GM18499 (cell line): ENCODE measurements at regions not wholly inside any gene's neighbourhood (a gene's known extent, or its start where the extent isn't known, plus 50 kb on each side); places are given as distances from the start of the nearest gene placed in this dataset.

ENCODE experiments used
- ATAC-seq: cut with Tn5 transposase; IDR thresholded peaks from one replicate; pipeline ENCODE4 v1.9.1; 2021; ENCODE audit warnings: moderate number of reproducible peaks; ENCODE audit not compliant: insufficient read depth, unreplicated experiment

DNA sequence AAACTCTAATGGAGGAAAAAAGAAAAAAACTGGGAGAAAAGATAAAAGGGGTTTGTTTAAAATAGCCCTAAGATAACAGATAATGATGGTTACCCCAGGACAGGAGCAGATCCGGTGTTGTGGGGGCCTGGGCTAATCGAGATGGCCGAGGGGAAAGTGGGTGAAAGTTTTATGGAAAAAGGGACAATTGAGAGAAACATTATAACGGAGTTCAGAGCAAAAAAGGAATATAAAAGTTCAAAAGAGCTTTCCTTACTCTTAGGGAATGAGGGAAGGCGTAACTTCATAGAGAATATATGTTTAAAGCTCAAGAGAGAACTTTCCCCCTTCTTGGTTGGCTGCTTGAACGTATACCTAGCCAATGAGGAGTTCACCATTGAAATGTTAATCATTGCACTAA, 131.4 kb downstream of the BAMBI start:
- ATAC-seq: no peak

DNA sequence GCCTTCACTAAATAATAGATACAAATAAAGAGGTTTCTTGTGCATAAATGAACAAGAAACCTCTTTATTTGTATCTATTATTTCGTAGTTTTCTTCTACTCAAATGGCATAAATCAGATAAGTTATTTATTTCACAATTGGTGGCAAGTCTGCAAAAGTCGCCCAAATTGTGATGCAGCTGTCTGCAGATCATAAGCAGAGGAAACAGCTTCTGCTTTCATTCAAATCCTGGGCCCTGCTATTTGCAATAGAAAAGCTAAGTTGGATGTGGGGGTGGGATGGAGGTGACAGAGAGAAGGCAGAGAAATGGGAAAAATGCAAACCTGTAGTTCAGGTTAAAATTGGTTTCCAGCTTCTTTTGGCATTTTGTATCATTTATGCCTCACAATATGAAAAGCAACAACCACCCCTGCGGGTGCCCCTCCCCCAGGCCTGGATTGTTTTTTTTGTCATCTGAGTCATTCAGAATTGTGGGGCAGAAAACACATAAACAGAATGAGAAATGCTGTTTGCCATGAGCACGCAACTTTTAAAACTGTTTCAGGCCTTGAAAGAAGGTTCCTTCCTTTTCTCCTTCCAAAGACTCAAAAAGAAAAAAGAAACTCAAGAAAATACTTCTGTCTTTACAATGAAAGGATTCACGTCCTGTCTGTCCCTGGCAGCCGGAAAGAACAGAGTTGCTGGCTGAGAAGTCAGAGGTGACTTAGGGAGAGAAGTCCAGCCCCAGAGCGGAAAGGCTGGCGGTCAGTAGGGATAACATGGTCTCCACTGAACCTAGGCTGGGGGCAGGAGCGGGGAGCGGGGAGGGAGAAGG, 132.9 kb downstream of the BAMBI start:
- no peak for ATAC-seq

DNA sequence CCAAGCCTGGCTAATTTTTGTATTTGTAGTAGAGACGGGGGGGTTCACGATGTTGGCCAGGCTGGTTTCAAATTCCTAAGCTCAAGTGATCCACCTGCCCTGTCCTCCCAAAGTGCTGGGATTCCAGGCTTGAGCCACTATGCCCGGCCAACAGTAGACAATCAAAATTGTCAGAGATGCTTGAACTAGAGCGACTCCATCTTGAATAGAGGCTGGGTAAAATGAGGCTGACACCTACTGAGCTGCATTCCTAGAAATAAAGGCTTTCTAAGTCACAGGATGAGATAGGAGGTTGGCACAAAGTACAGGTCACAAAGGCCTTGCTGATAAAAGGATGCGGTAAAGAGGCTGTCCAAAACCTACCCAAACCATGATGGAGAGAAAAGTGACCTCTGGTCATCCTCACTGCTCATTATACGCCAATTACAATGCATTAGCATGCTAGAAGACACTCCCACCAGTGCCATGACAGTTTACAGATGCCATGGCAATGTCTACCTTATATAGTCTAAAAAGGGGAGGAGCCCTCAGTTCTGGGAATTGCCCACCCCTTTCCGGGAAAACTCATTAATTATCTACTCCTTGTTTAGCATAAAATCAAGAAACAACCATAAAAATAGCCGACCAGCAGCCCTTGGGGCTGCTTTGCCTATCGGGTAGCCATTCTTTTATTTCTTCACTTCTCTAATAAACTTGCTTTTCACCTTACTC, 134.5 kb downstream of the BAMBI start:
- ATAC-seq: no peak

DNA sequence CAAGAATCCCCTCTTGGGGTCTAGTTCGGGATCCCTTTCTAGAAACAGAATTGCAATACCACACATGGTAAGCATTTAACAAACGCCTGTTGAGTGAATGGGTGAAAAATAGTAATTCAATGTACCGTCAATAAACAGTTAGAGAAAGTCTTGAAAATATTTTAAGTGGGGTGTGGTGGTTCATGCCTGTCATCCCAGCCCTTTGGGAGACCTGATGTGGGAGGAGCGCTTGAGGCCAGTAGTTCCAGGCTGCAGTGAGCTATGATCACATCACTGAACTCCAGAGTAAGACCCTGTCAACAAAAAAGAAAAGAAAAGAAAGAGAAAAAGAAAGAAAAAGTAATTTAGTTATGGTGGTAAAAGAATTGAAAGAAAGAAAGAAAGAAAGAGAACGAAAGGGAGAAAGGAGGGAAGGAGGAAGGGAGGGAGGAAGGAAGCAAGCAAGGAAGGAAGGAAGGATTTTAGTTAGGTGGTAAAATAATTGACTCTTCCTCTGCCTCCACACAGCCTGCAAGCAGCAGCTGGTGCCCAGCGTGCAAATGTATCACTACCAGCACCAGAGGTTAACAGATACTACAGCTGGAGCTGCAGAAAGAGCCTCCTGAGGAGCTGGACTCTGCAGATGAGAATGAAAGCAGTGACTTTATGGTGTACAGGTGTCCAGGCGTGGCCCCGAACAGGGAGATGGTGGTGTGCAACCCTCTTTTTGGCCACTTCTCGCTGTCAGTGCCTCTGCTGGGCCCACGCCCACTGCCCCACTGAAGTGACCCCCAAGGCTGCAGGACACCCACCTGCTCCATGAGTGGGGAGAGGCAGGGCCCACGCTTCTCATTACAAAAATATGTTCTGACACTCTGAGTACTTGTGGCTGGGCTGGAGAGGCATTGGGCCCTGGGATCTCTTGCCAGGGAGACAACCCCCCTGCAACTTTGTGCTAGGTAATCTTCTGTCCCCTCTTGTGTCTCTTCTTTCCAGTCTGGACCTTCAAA, 135.4 kb downstream of the BAMBI start:
- no peak for ATAC-seq

DNA sequence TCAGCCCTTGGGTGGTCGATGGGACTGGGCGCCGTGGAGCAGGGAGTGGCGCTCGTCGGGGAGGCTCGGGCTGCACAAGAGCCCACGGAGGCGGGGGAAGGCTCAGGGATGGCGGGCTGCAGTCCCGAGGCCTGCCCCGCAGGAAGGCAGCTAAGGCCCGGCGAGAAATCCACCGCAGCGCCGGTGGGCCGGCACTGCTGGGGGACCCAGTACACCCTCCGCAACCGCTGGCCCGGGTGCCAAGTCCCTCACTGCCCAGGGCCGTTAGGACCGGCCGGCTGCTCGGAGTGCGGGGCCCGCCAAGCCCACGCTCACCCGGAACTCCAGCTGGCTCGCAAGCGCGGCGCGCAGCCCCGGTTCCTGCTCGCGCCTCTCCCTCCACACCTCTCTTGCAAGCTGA, 138.4 kb downstream of the BAMBI start:
- ATAC-seq: no peak

DNA sequence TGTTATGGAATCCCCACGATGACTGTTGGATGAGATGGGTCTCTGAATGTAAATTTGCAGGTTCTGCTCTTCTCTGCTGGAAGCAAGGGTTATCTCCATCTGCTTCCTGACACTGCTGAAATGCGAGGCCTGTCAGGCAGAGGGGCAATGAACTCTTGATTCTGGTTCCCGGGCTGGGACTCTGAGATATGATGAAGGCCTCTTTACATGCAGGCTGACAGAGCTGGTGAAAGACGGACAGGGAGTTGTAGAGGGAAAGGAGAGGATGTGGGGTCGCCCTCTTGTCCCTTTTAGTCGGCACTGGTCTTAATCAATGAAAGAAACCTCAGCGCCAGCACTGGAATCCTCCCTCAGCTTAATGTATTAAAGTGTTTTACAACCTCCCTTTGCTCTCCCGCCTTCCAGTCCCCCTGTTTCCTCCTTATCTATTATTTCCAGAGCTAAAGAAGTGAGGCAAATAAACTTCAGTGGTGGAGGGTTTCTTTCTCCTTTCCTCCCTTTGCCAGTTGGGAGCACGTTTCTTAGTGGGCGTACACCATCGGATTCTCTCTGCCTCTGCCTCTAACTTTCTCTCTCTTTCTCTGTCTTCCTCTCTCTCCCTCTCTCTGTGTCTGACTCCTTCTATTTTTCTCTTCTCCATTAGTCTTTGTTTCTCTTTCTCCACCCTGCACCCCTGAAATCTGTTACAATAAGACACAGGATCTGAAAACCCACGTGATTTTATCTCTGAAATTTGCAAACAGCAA, 145.6 kb downstream of the BAMBI start:
- no peak for ATAC-seq

DNA sequence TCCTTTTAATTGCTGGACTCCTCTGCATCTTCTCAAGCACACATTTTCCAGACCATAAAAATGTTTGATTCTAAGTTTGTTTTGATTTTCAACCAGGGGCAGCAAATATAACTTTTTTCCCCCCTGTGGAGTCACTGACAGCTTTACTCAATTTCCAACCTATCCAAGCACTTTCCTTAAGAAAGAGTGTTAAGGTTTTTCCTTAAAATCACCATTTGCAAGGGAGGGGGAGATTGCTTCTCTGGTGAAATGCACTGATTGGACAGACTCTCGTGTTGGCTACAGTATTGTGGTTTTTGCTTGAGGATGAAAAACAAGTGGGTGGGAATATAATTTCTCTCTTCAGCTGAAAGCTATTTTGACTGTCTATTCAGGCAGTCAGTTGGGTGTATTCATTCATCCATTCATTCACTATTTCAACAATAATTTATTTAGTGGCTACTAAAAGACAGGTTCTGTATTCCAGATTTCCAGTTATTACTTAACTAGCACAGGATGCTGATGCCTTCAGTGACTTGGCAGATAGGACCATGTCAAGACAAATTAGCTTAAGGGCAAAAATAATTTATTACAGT, 146.3 kb downstream of the BAMBI start:
- ATAC-seq: no peak

DNA sequence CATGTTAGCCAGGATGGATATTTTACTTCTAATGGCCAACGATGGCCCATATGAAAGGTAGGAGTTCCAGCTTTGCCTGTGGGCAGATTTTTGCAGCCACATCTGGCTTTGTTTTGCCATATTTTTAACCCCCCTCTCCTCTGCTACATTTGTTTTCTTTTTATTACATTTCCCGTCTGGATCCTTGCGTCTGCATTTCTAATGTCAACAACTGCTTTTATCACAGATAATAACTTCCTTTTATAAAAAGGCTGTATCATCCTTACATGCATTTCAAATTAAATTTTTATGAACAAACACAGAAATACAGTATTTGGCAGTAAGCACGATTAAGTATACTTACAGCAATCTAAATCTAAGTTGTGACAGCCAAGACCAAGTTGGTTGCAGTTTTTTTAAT, 156.0 kb downstream of the BAMBI start:
- ATAC-seq: no peak

DNA sequence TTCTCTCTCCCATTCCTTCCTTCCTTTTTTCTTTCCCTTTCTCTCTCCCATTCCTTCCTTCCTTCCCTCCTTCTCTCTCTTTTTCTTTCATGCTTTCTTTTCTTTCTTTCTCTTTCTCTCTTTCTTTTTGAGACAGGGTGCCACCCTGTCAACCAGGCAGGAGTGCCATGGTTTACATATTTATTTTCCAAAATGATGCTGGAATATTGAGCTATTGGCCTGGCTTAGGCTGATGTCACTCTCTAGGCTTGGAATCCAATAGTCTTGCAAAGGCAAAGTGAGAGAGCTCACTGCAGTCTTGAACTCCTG, 159.1 kb downstream of the BAMBI start:
- no peak for ATAC-seq

DNA sequence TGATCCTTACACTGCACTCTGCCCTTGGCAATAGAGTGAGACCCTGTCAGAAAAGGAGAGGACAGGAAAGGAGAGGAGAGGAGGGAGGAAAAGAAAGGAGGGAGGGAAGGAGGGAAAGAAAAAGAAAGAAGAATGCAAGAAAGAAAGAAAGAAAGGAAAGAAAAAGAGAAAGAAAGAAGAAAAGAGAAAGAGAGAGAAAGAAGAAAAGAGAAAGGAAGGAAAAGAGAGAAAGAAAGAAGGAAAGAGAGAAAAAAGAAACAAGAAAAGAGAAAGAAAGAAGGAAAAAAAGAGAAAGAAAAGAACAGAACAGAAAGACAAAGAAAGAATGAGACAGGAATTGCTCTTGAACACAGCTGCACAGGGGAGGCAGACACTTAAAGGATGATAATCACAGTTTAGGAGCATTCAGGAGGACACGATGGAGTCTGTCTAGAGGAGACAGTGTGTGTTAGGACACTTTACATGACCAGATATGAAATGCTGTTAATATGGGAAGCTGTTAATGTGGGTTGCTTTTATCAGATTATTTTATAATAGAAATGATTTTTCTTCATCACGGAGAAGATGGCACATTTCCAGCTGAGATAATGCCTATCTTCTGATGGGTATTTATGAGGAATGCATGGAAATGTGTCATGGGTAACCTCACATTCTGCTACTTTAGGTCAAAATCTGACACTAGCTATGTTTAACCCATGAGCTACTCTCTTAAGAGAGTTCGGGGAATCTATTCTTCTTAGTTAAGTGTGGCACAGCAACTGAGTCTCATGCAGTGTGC, 160.5 kb downstream of the BAMBI start:
- ATAC-seq: no peak

DNA sequence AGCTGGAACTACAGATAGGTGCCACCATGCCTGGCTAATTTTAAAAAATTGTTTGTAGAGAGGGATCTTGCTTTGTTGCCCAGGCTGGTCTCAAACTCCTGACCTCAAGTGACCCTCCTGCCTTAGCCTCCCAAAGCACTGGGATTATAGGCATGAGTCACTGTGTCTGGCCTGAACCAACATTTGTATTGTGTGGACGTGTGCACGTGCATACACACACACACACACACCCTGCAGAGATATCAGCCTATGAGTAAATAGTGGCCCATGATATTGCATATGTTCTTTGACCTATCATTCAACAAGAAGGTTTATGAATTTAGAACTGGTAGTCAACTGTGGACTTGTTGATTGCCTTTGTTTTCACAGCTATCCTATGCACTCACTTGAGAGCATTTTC, 161.6 kb downstream of the BAMBI start:
- ATAC-seq: no peak

DNA sequence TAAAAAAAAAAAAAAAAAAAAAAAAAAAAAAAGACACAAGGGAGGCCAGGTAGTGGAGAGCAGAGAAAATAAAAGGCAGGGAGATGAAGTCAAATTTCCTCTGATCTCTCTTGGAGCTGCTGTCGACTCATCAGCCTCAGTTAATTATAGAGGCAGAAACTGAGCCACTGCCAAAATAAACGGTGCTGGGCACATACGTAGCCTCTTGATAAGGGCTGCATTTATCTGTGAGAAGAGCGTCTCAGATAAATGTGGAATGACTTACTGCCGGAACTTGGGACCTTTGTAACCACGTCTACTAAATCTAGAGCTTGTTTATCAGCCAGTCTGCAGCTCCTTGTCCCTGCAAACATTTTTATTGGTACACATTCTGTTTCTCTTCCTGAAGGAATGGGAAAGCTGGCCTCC, 162.3 kb downstream of the BAMBI start:
- ATAC-seq: no peak

DNA sequence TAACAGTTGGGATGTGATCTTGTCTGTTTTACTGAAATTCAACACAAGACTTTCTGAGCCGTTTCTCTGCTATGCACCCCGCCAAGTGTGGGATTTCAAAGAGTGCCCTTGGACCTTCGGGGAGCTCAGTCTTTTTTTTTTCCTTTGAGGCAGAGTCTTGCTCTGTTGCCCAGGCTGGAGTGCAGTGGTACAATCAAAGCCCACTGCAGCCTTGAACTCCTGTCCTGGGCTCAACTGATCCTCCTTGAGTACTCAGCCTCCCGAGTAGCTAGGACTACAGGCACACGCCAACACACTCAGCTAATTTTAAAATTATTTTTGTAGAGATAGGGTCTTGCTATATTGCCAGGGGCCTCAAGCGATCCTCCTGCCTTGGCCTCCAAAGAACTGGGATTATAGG, 162.9 kb downstream of the BAMBI start:
- no peak for ATAC-seq

DNA sequence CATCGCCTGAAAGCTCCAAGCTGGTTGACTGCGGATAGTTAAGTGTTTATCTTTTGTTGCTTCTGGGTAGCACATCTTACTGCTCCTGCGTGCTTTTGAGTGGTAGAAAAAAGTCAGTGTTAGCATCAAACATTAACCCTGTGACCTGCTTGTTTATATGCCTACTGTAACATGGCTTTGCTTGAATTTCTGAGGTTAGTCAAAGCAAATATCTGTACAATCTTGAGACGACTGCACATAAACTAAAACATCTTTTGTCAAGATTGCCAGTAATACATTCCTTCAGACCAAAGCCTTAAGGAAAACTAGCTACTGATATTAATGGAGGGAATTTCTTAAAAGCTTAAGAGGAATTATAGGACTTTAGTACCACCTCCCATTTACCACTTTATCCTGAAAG, 163.7 kb downstream of the BAMBI start:
- ATAC-seq: no peak

DNA sequence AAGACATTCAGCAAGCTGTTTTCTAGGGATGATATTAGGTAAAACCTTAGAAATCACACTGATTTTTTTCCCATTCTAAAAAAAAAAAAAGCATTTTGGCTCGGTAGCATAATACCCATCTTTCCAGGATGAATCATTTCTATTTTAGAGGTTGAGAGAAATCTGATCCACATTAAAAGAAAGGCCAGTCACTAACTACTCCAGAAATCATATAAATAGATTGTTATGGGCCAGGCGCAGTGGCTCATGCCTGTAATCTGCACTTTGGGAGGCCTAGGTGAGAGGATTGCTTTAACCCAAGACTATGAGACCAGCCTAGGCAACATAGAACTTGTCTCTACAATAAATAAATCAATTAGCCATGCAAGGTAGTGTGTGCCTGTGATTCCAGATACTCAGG, 164.3 kb downstream of the BAMBI start:
- no peak for ATAC-seq

DNA sequence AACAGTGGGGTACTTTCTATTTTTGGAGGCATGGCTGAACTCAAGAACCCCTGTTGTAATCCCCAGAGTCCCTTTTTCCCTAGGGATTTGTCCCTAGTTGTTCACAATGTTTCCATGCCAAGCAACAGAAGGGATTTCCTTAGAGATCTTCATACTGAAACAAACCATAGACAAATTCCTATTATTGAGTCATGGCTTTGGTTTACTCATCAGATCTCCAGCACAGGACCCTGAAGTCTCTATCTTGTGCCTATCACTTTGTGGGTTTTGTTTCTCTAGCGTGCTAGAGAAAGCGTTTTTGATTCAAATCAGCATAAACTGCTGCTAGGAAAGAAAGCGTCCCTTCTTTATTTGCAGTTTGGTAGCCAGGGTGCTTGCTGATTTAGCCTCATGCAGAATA, 165.0 kb downstream of the BAMBI start:
- ATAC-seq: no peak

DNA sequence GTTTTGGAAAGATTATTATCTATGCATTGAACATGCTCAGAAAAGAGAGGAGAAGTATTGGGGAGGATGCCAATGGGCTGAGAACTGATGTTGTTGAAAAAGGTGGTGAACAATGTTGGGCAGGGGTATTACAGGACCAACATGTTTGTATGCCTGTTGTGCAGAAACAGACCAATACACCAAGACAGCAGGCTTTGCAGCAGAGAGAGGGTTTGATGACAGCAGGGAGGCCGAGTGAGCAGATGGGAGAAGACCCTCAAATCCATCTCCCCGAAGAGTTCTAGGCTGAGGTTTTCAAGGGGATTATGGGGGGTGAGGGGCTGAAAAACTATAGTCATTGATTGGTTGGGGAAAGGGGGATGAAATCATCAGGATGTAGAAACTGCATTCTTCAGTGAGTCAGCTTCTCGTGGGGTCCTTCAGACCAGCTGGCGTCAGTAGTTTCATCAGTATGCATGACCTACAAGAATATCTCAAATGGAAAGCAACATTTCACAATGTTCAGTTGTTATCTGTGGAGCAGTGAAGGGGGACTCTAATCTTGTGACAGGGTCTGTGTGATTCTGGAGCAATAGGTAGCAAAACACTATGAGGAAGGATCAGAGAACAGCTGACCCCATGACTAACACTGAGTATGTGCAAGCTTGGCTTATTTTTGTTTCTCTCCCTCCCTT, 167.8 kb downstream of the BAMBI start:
- ATAC-seq: no peak

DNA sequence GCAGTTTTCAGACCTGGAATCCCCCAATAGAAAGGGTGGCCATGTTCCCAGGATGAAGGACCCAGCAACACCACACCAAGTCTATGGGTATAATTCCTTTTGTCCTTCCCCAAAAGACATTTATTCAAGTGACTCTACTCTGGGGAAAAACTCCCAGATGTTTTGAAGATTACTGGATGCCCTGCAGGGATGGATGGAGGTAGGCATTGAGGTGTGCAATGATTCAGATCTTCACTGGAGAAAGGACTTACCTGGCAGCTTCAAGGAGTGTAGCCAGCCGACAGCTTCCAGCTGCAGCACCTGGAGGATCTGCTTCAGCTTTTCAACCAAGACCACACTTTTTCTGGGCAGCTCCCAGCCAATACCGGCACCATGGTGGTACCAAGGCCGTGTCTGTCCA, 172.0 kb downstream of the BAMBI start:
- no peak for ATAC-seq

DNA sequence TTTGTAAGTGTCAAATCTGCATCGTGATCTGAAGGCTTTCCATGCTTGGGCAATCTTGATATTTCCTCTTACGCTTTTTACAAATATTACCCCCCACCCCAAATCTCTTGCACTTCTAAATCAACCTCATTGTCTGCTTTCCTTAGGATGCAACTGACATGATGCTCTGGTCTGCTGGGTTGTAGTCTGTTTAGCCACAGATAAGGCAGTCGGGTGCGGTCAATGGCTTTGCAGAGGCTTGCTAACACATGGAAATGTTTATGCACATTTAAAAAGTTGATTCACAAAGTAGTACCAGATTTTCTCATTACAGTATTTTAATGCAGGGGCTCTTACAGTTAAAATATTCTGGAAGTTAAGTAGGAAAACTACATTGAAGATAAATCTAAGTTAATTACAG, 172.5 kb downstream of the BAMBI start:
- ATAC-seq: no peak
